Parathyroid adenoma (tissue), 2 donors: ENCODE measurements at regions not wholly inside any gene's neighbourhood (a gene's known extent, or its start where the extent isn't known, plus 50 kb on each side); places are given as distances from the start of the nearest gene placed in this dataset.
"Not testable (repeated sequence)": the region's sequence is repeated elsewhere in the genome, so short reads cannot be mapped to it uniquely, and the experiment has no call there.

Source experiments
- H2AFZ ChIP-seq: fragments of 300-600 bp; sonication (generic); one replicate; pipeline ENCODE4 v1.7.0; 2017; ENCODE audit warnings: antibody characterized with exemption, mild to moderate bottlenecking
- H3K27ac ChIP-seq: fragments of 300-600 bp; sonication (generic); one replicate; pipeline ENCODE4 v1.7.0; 2017
- H3K27me3 ChIP-seq: fragments of 300-600 bp; sonication (generic); one replicate; pipeline ENCODE4 v1.7.0; 2017; ENCODE audit warnings: low read length; ENCODE audit not compliant: control insufficient read depth, insufficient read depth
- H3K36me3 ChIP-seq: fragments of 300-600 bp; sonication (generic); one replicate; pipeline ENCODE4 v1.7.0; 2017; ENCODE audit warnings: low read length; ENCODE audit not compliant: control insufficient read depth, insufficient read depth
- H3K4me1 ChIP-seq: fragments of 300-600 bp; sonication (generic); one replicate; pipeline ENCODE4 v1.7.0; 2017; ENCODE audit warnings: control low read depth
- H3K4me2 ChIP-seq: fragments of 300-600 bp; sonication (generic); one replicate; pipeline ENCODE4 v1.7.0; 2017; ENCODE audit warnings: low read length
- H3K4me3 ChIP-seq: fragments of 300-600 bp; sonication (generic); one replicate; pipeline ENCODE4 v1.7.0; 2017; ENCODE audit warnings: low read depth, low read length
- H3K79me2 ChIP-seq: fragments of 300-600 bp; sonication (generic); one replicate; pipeline ENCODE4 v1.7.0; 2017; ENCODE audit warnings: control low read depth
- H3K9ac ChIP-seq: fragments of 300-600 bp; sonication (generic); one replicate; pipeline ENCODE4 v1.7.0; 2017; ENCODE audit warnings: mild to moderate bottlenecking
- H3K9me3 ChIP-seq: fragments of 300-600 bp; sonication (generic); one replicate; pipeline ENCODE4 v1.7.0; 2017; ENCODE audit warnings: low read length; ENCODE audit not compliant: control insufficient read depth
- CTCF ChIP-seq: fragments of 300-600 bp; sonication (generic); IDR thresholded peaks from one replicate; pipeline ENCODE4 v1.7.0; 2017; ENCODE audit warnings: antibody characterized with exemption, mild to moderate bottlenecking
- donor health status: primary hyperparathyroidism.

GRCh38 chr1:55437692-55438091 is 222.5 kb upstream of the USP24 start:
- no peak for TF ChIP-seq CTCF
- Histone ChIP-seq H3K27me3 (no peaks in the 10 kb centered on the region), H3K4me3 (no peak overlapping the region)

GRCh38 chr1:55430720-55431119 is 215.6 kb upstream of the USP24 start:
- H3K79me2 ChIP-seq, H3K4me1 ChIP-seq, H3K27ac ChIP-seq, H2AFZ ChIP-seq, H3K9me3 ChIP-seq, H3K9ac ChIP-seq, H3K4me2 ChIP-seq, H3K36me3 ChIP-seq, H3K27me3 ChIP-seq, H3K4me3 ChIP-seq: not testable (repeated sequence)

More at GRCh38 chr1:55437692-55438091, 222.5 kb upstream of the USP24 start:
- Histone ChIP-seq H3K4me2 (no peak overlapping the region), H3K79me2 (no peaks in the 10 kb centered on the region), H3K4me1 (no peaks in the 10 kb centered on the region), H3K27ac (no peak overlapping the region), H3K9me3 (no peaks in the 10 kb centered on the region), H3K9ac (no peak overlapping the region), H3K36me3 (no peaks in the 10 kb centered on the region), H2AFZ (no peak overlapping the region)

- not testable (repeated sequence) for H3K27ac ChIP-seq, H3K79me2 ChIP-seq, H3K9me3 ChIP-seq, H2AFZ ChIP-seq, H3K9ac ChIP-seq, H3K27me3 ChIP-seq, H3K4me2 ChIP-seq, H3K4me3 ChIP-seq, H3K36me3 ChIP-seq, H3K4me1 ChIP-seq
These were observed 215.0 kb upstream of the USP24 start for GRCh38 chr1:55430206-55430605.

GRCh38 chr1:55428944-55429931 is 214.1 kb upstream of the USP24 start:
- H3K36me3 ChIP-seq = no peaks in the 10 kb centered on the region
- H3K9ac ChIP-seq = no peak overlapping the region
- no peak for TF ChIP-seq CTCF
- no peak overlapping the region for H3K4me2 ChIP-seq
- H2AFZ ChIP-seq = no peak overlapping the region
- no peaks in the 10 kb centered on the region for H3K9me3 ChIP-seq
- H3K79me2 ChIP-seq = no peaks in the 10 kb centered on the region
- no peak overlapping the region for H3K4me3 ChIP-seq
- no peak overlapping the region for H3K27ac ChIP-seq
- no peaks in the 10 kb centered on the region for H3K27me3 ChIP-seq
- H3K4me1 ChIP-seq = no peaks in the 10 kb centered on the region

- H3K36me3 ChIP-seq = no peaks in the 10 kb centered on the region
- no peaks in the 10 kb centered on the region for H3K79me2 ChIP-seq
- no peak overlapping the region for H3K27ac ChIP-seq
- no peaks in the 10 kb centered on the region for H3K27me3 ChIP-seq
- no peak overlapping the region for H3K4me2 ChIP-seq
- no peak overlapping the region for H2AFZ ChIP-seq
- H3K4me1 ChIP-seq = no peaks in the 10 kb centered on the region
- TF ChIP-seq CTCF = no peak
- no peak overlapping the region for H3K4me3 ChIP-seq
- H3K9me3 ChIP-seq = no peaks in the 10 kb centered on the region
- H3K9ac ChIP-seq = no peak overlapping the region
These were observed 213.1 kb upstream of the USP24 start for GRCh38 chr1:55428231-55428630.
